ENCODE measurements at regions not wholly inside any gene's neighbourhood (a gene's known extent, or its start where the extent isn't known, plus 50 kb on each side); places are given as distances from the start of the nearest gene placed in this dataset.

DNA sequence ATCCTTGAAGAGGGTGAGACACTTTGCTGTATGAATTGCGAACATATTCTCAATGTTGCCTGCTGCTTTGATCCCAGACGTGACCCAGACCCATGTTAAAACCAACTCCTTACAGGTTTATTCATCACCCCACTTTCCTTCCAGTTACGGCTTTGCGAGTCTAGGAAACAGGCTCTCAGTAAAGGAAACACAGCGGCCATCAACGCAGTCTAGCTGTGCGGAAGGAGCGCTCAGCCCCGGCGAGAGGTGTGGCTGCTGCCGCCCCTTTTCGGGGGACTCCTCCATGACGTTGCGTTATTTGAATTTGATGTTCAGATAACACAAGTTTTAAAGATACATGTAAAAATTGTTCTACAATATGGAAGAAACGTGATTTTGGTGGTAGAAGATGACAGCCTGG is 206.4 kb upstream of the FAT1 start:
- no peak overlapping the region for H3K27ac ChIP-seq
- WGBS, 2 donors (ENCODE audit: low coverage in 1 of 2): 90 to 97% methylated on average over 4 to 15 of the region's 15 CpGs
- no peak for ATAC-seq
- H3K9me3 ChIP-seq: no peaks in the 10 kb centered on the region
- no peaks in the 10 kb centered on the region for H3K4me1 ChIP-seq
- TF ChIP-seq, protein P1, sequence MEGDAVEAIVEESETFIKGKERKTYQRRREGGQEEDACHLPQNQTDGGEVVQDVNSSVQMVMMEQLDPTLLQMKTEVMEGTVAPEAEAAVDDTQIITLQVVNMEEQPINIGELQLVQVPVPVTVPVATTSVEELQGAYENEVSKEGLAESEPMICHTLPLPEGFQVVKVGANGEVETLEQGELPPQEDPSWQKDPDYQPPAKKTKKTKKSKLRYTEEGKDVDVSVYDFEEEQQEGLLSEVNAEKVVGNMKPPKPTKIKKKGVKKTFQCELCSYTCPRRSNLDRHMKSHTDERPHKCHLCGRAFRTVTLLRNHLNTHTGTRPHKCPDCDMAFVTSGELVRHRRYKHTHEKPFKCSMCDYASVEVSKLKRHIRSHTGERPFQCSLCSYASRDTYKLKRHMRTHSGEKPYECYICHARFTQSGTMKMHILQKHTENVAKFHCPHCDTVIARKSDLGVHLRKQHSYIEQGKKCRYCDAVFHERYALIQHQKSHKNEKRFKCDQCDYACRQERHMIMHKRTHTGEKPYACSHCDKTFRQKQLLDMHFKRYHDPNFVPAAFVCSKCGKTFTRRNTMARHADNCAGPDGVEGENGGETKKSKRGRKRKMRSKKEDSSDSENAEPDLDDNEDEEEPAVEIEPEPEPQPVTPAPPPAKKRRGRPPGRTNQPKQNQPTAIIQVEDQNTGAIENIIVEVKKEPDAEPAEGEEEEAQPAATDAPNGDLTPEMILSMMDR (IDR thresholded peaks at IDR 0.05): no peak
- no peak for TF ChIP-seq POLR2AphosphoS5 (IDR thresholded peaks at IDR 0.05)
- TF ChIP-seq EP300 (IDR thresholded peaks at IDR 0.05): no peak
- no peak for TF ChIP-seq POLR2A (IDR thresholded peaks at IDR 0.05)
- no peaks in the 10 kb centered on the region for H3K36me3 ChIP-seq
- H3K4me3 ChIP-seq: no peak overlapping the region
- no peaks in the 10 kb centered on the region for H3K27me3 ChIP-seq

DNA sequence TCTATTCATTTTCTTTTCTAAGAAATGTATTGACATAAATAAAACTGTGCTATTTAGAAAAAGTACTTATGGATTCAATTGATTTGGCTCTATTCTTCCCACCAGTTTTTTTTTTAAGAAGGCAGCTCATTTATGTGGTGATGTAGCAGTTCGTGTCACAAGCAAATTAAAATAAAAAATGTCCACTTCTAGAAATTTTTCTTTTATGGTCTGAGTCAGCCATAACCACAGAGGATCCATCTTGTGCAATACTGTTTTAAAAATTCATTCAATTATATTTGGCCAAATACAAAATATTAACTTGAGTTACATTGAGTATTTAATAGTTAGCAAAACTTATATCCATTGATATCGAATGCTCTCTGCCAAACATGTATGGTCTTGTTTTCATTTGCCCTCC is 207.9 kb upstream of the FAT1 start:
- TF ChIP-seq, protein P1 (IDR thresholded peaks at IDR 0.05): no peak
- TF ChIP-seq POLR2AphosphoS5 (IDR thresholded peaks at IDR 0.05) (no peak), POLR2A (IDR thresholded peaks at IDR 0.05) (no peak), EP300 (IDR thresholded peaks at IDR 0.05) (no peak)
- ATAC-seq: no peak

DNA sequence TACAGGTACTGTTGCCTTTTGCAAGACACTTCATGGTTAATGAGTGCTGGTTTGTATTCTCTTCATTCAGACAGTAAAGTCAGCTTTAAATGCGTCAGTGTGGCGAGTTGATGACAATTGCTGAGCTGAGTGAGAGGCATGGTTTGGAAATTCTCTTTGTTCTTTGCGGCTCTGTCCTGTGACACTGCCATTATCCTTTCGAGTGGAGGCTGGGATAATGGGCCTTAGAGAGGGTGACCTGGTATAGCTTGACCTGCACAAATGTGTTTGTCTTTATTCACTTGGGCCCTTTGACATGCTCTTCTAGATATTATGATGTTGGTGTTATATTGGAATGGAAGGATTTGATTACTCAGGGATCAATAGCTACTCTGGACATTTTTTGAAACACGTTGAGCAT is 208.5 kb upstream of the FAT1 start:
- TF ChIP-seq POLR2AphosphoS5 (IDR thresholded peaks at IDR 0.05): no peak
- TF ChIP-seq POLR2A (IDR thresholded peaks at IDR 0.05): no peak
- Histone ChIP-seq H3K4me3 (no peak overlapping the region), H3K36me3 (no peaks in the 10 kb centered on the region), H3K27me3 (no peaks in the 10 kb centered on the region), H3K27ac (no peak overlapping the region), H3K9me3 (no peaks in the 10 kb centered on the region), H3K4me1 (peaks cover 0 to 16% (median 0%) of the 10 kb centered on the region in 3 donors)
- no peak for ATAC-seq
- WGBS, 2 donors (ENCODE audit: low coverage in 1 of 2): 90 to 100% methylated on average over 5 of the region's 5 CpGs

More for the DNA sequence above, 207.9 kb upstream of the FAT1 start:
- Histone ChIP-seq H3K27ac (no peak overlapping the region), H3K9me3 (no peaks in the 10 kb centered on the region), H3K36me3 (no peaks in the 10 kb centered on the region), H3K4me1 (peaks cover 0 to 9% (median 0%) of the 10 kb centered on the region in 3 donors), H3K4me3 (no peak overlapping the region), H3K27me3 (no peaks in the 10 kb centered on the region)
- 89 to 96% methylated on average over 2 of the region's 2 CpGs for whole genome bisulfite sequencing, 2 donors (ENCODE audit: low coverage in 1 of 2)

- H3K27ac ChIP-seq: no peak overlapping the region
- H3K27me3 ChIP-seq: no peaks in the 10 kb centered on the region
- WGBS, 2 donors (ENCODE audit: low coverage in 1 of 2): 36 to 38% methylated on average over 1 to 4 of the region's 4 CpGs
- no peaks in the 10 kb centered on the region for H3K9me3 ChIP-seq
- H3K36me3 ChIP-seq: no peaks in the 10 kb centered on the region
- TF ChIP-seq, protein P1 (IDR thresholded peaks at IDR 0.05): no peak
- TF ChIP-seq POLR2A (IDR thresholded peaks at IDR 0.05) (no peak), EP300 (IDR thresholded peaks at IDR 0.05) (no peak), POLR2AphosphoS5 (IDR thresholded peaks at IDR 0.05) (no peak)
- no peak for ATAC-seq
- H3K4me3 ChIP-seq: no peak overlapping the region
- H3K4me1 ChIP-seq: peaks cover 0 to 18% (median 0%) of the 10 kb centered on the region in 3 donors
These were observed 209.1 kb upstream of the FAT1 start for GRCh38 chr4:186932631-186933187.

GRCh38 chr4:186934244-186934643 is 210.6 kb upstream of the FAT1 start:
- H3K9me3 ChIP-seq: no peaks in the 10 kb centered on the region
- H3K27me3 ChIP-seq: no peaks in the 10 kb centered on the region
- no peak for TF ChIP-seq EP300 (IDR thresholded peaks at IDR 0.05)
- TF ChIP-seq, protein P1 (IDR thresholded peaks at IDR 0.05): no peak
- TF ChIP-seq POLR2A (IDR thresholded peaks at IDR 0.05): no peak
- TF ChIP-seq POLR2AphosphoS5 (IDR thresholded peaks at IDR 0.05): no peak
- H3K4me1 ChIP-seq: peaks cover 0 to 18% (median 0%) of the 10 kb centered on the region in 3 donors
- ATAC-seq: no peak
- H3K36me3 ChIP-seq: no peaks in the 10 kb centered on the region
- H3K27ac ChIP-seq: no peak overlapping the region
- H3K4me3 ChIP-seq: no peak overlapping the region
- WGBS, 2 donors (ENCODE audit: low coverage in 1 of 2): 88% methylated on average over 9 of the region's 10 CpGs; no CpG with 5 or more reads in 1 of the 2 donors

Data from gastroesophageal sphincter (tissue), 4 donors.